ENCODE measurements at regions not wholly inside any gene's neighbourhood (a gene's known extent, or its start where the extent isn't known, plus 50 kb on each side); places are given as distances from the start of the nearest gene placed in this dataset.

DNA sequence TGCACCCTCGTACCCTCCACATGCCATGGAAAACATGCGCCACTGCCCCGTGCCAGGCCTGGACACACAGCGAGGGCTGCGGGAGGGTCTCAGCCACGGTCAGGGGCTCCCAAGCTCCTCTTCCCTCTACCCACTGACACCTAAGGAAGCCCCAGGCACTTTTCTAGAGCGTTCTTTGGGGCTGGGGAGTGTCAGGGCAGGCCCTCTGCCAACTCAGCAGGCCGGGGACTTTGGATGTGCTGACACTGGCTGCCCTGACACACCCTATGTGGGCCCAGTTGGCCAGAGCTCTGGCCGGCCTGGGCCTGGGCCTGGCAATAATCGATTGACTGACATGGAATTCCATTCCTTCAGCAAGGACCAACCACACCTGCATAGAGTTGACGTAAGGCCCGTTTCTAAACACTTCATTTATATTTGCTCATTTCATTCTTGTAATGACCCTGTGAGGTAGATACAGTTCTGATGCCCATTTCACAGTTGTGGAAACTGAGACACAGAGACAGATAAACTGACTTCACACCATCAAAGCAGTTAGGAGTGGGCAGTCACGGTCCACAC is 70.5 kb downstream of the ZFP36L2 start:
- no peak overlapping the region for H3K27ac ChIP-seq (ENCODE audit: insufficient read depth, low read depth, low read length)
- CTCF ChIA-PET = interaction anchor here (1.0 kb wide), 1 partner anchor 132 kb away, joined by 3 read pairs; no protein-coding TSS in a partner anchor

More for the DNA sequence above, 70.5 kb downstream of the ZFP36L2 start:
- Histone ChIP-seq H3K9me3 (replicated peaks; ENCODE audit: control insufficient read depth, insufficient read depth, low read length) (no peaks in the 10 kb centered on the region), H3K36me3 (ENCODE audit: control insufficient read depth in 2 of 2, extremely low read depth in 1 of 2, insufficient read depth in 2 of 2, low read length in 2 of 2) (no peaks in the 10 kb centered on the region), H3K4me2 (ENCODE audit: insufficient read depth, low read length) (no peak overlapping the region), H2AFZ (ENCODE audit: low read depth, low read length) (no peak overlapping the region), H3K79me2 (ENCODE audit: control insufficient read depth, insufficient read depth, low read length) (no peaks in the 10 kb centered on the region), H4K20me1 (replicated peaks; ENCODE audit: control insufficient read depth, extremely low read depth, insufficient read depth, low read length) (no peaks in the 10 kb centered on the region), H3K4me1 (ENCODE audit: control insufficient read depth, extremely low read depth, insufficient read depth, low read length) (peaks cover 13% of the 10 kb centered on the region), H3K27me3 (ENCODE audit: control insufficient read depth in 2 of 2, insufficient read depth in 2 of 2, low read length in 2 of 2) (no peaks in the 10 kb centered on the region), H3K9ac (replicated peaks; ENCODE audit: extremely low read depth, insufficient read depth, low read length) (no peak overlapping the region), H3K9me1 (replicated peaks; ENCODE audit: control insufficient read depth, extremely low read depth, insufficient read depth, low read length) (no peaks in the 10 kb centered on the region), H3K4me3 (replicated peaks in 1 of 3; ENCODE audit: insufficient read depth in 1 of 3, low read depth in 1 of 3, low read length in 3 of 3) (no peak overlapping the region)
- DNase-seq (ENCODE audit: low read depth, low spot score) (no peak), FAIRE-seq (no peak)
- POLR2A ChIA-PET = no interaction called here
- TF ChIP-seq, protein P1, sequence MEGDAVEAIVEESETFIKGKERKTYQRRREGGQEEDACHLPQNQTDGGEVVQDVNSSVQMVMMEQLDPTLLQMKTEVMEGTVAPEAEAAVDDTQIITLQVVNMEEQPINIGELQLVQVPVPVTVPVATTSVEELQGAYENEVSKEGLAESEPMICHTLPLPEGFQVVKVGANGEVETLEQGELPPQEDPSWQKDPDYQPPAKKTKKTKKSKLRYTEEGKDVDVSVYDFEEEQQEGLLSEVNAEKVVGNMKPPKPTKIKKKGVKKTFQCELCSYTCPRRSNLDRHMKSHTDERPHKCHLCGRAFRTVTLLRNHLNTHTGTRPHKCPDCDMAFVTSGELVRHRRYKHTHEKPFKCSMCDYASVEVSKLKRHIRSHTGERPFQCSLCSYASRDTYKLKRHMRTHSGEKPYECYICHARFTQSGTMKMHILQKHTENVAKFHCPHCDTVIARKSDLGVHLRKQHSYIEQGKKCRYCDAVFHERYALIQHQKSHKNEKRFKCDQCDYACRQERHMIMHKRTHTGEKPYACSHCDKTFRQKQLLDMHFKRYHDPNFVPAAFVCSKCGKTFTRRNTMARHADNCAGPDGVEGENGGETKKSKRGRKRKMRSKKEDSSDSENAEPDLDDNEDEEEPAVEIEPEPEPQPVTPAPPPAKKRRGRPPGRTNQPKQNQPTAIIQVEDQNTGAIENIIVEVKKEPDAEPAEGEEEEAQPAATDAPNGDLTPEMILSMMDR (IDR thresholded peaks at IDR 0.05; ENCODE audit: extremely low read depth in 1 of 2, insufficient read depth in 1 of 2, low read depth in 1 of 2, low read length in 2 of 2) = no peak
- TF ChIP-seq GATA2 (IDR thresholded peaks at IDR 0.05; ENCODE audit: insufficient read depth, insufficient read length, low read depth, low read length) (no peak), EZH2 (IDR thresholded peaks at IDR 0.05; ENCODE audit: borderline replicate concordance, low read depth, low read length, severe bottlenecking) (no peak), JUN (IDR thresholded peaks at IDR 0.05; ENCODE audit: borderline replicate concordance, insufficient read depth, insufficient read length, low read depth) (no peak), MYC (IDR thresholded peaks at IDR 0.05; ENCODE audit: low read depth, low read length) (no peak), POLR2A (IDR thresholded peaks at IDR 0.05; ENCODE audit: low read depth, low read length) (no peak), MAX (IDR thresholded peaks at IDR 0.05; ENCODE audit: insufficient read depth, insufficient read length) (no peak), FOS (IDR thresholded peaks at IDR 0.05; ENCODE audit: borderline replicate concordance, insufficient read depth, low read length) (no peak), POLR2AphosphoS5 (IDR thresholded peaks at IDR 0.05; ENCODE audit: insufficient read depth, low read depth, low read length) (no peak)
- dilution Hi-C loops (cut with MboI; ENCODE audit: extremely low pct_ligation_motif_present, low sequenced_read_pairs) = no loop called here
- no TSS peak for BruUV-seq (replicated peaks)
- intact Hi-C loops (cut with micrococcal nuclease) = no loop called here

All from endothelial cell of umbilical vein (primary cell).